Neural progenitor cell (in vitro differentiated cells): ENCODE measurements at regions not wholly inside any gene's neighbourhood (a gene's known extent, or its start where the extent isn't known, plus 50 kb on each side); places are given as distances from the start of the nearest gene placed in this dataset.

Experiments used
- EZH2phosphoT487 ChIP-seq: fragments of 200-600 bp; sonication (generic); IDR thresholded peaks from 2 replicates; pipeline ENCODE4 v1.6.1; 2017; ENCODE audit warnings: antibody characterized with exemption
- TF ChIP-seq, protein P1 (sequence below): fragments of 200-600 bp; sonication (generic); IDR thresholded peaks from 2 replicates; pipeline ENCODE4 v1.5.1; 2017; ENCODE audit warnings: antibody characterized with exemption, mild to moderate bottlenecking

DNA sequence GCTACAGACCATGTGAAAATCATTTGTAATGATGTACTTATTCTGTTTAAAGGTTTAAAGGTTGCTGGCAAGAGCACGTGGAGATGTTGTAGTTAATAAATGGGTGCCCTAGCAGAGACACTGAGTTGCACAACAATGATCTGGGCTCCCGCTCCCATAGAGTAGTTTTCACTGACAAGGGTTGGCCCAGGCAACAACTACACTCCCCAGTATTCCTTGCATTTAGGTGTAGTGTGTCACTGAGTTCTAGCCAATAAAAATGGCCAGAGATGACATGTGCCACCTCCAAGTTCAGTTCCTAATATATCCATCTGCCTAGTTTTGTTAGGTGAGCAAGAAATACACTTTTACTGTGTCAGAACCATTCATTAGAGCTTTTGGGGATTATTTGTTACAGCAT is 392.1 kb upstream of the MTPN start:
- TF ChIP-seq, protein P1, sequence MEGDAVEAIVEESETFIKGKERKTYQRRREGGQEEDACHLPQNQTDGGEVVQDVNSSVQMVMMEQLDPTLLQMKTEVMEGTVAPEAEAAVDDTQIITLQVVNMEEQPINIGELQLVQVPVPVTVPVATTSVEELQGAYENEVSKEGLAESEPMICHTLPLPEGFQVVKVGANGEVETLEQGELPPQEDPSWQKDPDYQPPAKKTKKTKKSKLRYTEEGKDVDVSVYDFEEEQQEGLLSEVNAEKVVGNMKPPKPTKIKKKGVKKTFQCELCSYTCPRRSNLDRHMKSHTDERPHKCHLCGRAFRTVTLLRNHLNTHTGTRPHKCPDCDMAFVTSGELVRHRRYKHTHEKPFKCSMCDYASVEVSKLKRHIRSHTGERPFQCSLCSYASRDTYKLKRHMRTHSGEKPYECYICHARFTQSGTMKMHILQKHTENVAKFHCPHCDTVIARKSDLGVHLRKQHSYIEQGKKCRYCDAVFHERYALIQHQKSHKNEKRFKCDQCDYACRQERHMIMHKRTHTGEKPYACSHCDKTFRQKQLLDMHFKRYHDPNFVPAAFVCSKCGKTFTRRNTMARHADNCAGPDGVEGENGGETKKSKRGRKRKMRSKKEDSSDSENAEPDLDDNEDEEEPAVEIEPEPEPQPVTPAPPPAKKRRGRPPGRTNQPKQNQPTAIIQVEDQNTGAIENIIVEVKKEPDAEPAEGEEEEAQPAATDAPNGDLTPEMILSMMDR: no peak
- TF ChIP-seq EZH2phosphoT487: no peak
